ENCODE measurements at regions not wholly inside any gene's neighbourhood (a gene's known extent, or its start where the extent isn't known, plus 50 kb on each side); places are given as distances from the start of the nearest gene placed in this dataset.

DNA sequence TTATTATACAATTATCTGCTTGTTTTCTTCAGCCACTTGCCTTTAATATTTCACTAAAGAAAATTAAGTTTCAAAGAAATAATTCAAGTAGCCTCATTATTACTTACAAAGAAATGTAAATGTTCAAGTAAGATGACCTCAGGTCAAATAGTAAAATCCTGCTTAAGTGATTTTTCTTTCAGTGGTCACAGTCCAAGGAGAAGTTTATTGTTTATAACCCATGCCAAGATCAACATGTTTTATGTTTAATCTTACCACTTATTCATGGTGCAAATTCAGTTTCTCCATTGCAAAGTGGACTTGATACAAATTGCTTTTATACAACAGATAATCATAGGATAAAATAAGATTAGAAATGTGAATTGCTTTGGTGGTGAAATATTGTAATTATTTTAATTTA lies 370.2 kb upstream of the FLRT2 start:
- TF ChIP-seq, protein P1, sequence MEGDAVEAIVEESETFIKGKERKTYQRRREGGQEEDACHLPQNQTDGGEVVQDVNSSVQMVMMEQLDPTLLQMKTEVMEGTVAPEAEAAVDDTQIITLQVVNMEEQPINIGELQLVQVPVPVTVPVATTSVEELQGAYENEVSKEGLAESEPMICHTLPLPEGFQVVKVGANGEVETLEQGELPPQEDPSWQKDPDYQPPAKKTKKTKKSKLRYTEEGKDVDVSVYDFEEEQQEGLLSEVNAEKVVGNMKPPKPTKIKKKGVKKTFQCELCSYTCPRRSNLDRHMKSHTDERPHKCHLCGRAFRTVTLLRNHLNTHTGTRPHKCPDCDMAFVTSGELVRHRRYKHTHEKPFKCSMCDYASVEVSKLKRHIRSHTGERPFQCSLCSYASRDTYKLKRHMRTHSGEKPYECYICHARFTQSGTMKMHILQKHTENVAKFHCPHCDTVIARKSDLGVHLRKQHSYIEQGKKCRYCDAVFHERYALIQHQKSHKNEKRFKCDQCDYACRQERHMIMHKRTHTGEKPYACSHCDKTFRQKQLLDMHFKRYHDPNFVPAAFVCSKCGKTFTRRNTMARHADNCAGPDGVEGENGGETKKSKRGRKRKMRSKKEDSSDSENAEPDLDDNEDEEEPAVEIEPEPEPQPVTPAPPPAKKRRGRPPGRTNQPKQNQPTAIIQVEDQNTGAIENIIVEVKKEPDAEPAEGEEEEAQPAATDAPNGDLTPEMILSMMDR (IDR thresholded peaks at IDR 0.05), result no peak
- TF ChIP-seq, protein P2, sequence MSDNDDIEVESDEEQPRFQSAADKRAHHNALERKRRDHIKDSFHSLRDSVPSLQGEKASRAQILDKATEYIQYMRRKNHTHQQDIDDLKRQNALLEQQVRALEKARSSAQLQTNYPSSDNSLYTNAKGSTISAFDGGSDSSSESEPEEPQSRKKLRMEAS (CRISPR knock-in tag; IDR thresholded peaks at IDR 0.05), result no peak
- TF ChIP-seq, protein P3, sequence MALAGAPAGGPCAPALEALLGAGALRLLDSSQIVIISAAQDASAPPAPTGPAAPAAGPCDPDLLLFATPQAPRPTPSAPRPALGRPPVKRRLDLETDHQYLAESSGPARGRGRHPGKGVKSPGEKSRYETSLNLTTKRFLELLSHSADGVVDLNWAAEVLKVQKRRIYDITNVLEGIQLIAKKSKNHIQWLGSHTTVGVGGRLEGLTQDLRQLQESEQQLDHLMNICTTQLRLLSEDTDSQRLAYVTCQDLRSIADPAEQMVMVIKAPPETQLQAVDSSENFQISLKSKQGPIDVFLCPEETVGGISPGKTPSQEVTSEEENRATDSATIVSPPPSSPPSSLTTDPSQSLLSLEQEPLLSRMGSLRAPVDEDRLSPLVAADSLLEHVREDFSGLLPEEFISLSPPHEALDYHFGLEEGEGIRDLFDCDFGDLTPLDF (CRISPR knock-in tag; IDR thresholded peaks at IDR 0.05), result no peak
- TF ChIP-seq FOXP1 (CRISPR knock-in tag; IDR thresholded peaks at IDR 0.05; ENCODE audit: borderline replicate concordance) (no peak), CBFB (CRISPR knock-in tag; IDR thresholded peaks at IDR 0.05; ENCODE audit: low read depth) (no peak), NFYB (CRISPR knock-in tag; conservative IDR thresholded peaks at IDR 0.05; ENCODE audit: low read depth) (no peak), ATF3 (CRISPR knock-in tag; conservative IDR thresholded peaks at IDR 0.05) (no peak)

Data from WTC11 (cell line).